ENCODE measurements at regions not wholly inside any gene's neighbourhood (a gene's known extent, or its start where the extent isn't known, plus 50 kb on each side); places are given as distances from the start of the nearest gene placed in this dataset.

GRCh38 chr6:19050765-19051164 lies 663.6 kb downstream of the RNF144B start:
- TF ChIP-seq MAX (IDR thresholded peaks at IDR 0.05; ENCODE audit: low read depth, low read length) (no peak), CTCF (IDR thresholded peaks at IDR 0.05; ENCODE audit: low read depth, low read length) (no peak)
